ENCODE measurements at regions not wholly inside any gene's neighbourhood (a gene's known extent, or its start where the extent isn't known, plus 50 kb on each side); places are given as distances from the start of the nearest gene placed in this dataset.

GRCh38 chr5:61622156-61622555, 290.1 kb downstream of the ZSWIM6 start:
- DNase-seq (ENCODE audit: low read depth in 2 of 2) = no peak

- no peak for DNase-seq (ENCODE audit: low read depth in 2 of 2)
Observed at GRCh38 chr5:61623401-61624069, 291.5 kb downstream of the ZSWIM6 start.

- DNase-seq (ENCODE audit: low read depth in 2 of 2) = no peak
Observed at GRCh38 chr5:61624553-61625136, 292.6 kb downstream of the ZSWIM6 start.

- DNase-seq (ENCODE audit: low read depth in 2 of 2) = no peak
Observed at GRCh38 chr5:61625137-61625561, 293.1 kb downstream of the ZSWIM6 start.

- DNase-seq (ENCODE audit: low read depth in 2 of 2) = no peak
Observed at GRCh38 chr5:61625681-61626621, 293.9 kb downstream of the ZSWIM6 start.

- no peak for DNase-seq (ENCODE audit: low read depth in 2 of 2)
Observed at GRCh38 chr5:61626639-61627282, 294.7 kb downstream of the ZSWIM6 start.

GRCh38 chr5:61627531-61627930, 295.5 kb downstream of the ZSWIM6 start:
- no peak for DNase-seq (ENCODE audit: low read depth in 2 of 2)

- no peak for DNase-seq (ENCODE audit: low read depth in 2 of 2)
Observed at GRCh38 chr5:61630908-61631307, 298.9 kb downstream of the ZSWIM6 start.

GRCh38 chr5:61631438-61631941, 299.4 kb downstream of the ZSWIM6 start:
- no peak for DNase-seq (ENCODE audit: low read depth in 2 of 2)

- DNase-seq (ENCODE audit: low read depth in 2 of 2) = no peak
Observed at GRCh38 chr5:61632064-61632463, 300.0 kb downstream of the ZSWIM6 start.

GRCh38 chr5:61635271-61635670, 303.2 kb downstream of the ZSWIM6 start:
- no peak for DNase-seq (ENCODE audit: low read depth in 2 of 2)

- no peak for DNase-seq (ENCODE audit: low read depth in 2 of 2)
Observed at GRCh38 chr5:61637566-61637965, 305.5 kb downstream of the ZSWIM6 start.

GRCh38 chr5:61638476-61638875, 306.4 kb downstream of the ZSWIM6 start:
- DNase-seq (ENCODE audit: low read depth in 2 of 2) = no peak

GRCh38 chr5:61640179-61641021, 308.3 kb downstream of the ZSWIM6 start:
- DNase-seq (ENCODE audit: low read depth in 2 of 2) = no peak

GRCh38 chr5:61641748-61642565, 309.9 kb downstream of the ZSWIM6 start:
- no peak for DNase-seq (ENCODE audit: low read depth in 2 of 2)

GRCh38 chr5:61647672-61648071, 315.6 kb downstream of the ZSWIM6 start:
- DNase-seq (ENCODE audit: low read depth in 2 of 2) = no peak

- DNase-seq (ENCODE audit: low read depth in 2 of 2) = no peak
Observed at GRCh38 chr5:61649231-61649630, 317.2 kb downstream of the ZSWIM6 start.

GRCh38 chr5:61649971-61650370, 317.9 kb downstream of the ZSWIM6 start:
- DNase-seq (ENCODE audit: low read depth in 2 of 2) = no peak

- DNase-seq (ENCODE audit: low read depth in 2 of 2) = no peak
Observed at GRCh38 chr5:61650661-61651060, 318.6 kb downstream of the ZSWIM6 start.

GRCh38 chr5:61651195-61651594, 319.1 kb downstream of the ZSWIM6 start:
- DNase-seq (ENCODE audit: low read depth in 2 of 2) = no peak
